Colonic mucosa (tissue), 4 donors: ENCODE measurements at regions not wholly inside any gene's neighbourhood (a gene's known extent, or its start where the extent isn't known, plus 50 kb on each side); places are given as distances from the start of the nearest gene placed in this dataset.

Source experiments
- DNase-seq: peaks from one replicate; pipeline ENCODE4 v3.0.0-alpha.2; 2020
- H3K27ac ChIP-seq: fragments of 200-600 bp; one replicate; pipeline ENCODE4 v1.8.0; 2021
- H3K27me3 ChIP-seq: fragments of 200-600 bp; one replicate; pipeline ENCODE4 v1.8.0; 2021
- H3K36me3 ChIP-seq: fragments of 200-600 bp; one replicate; pipeline ENCODE4 v1.8.0; 2021
- H3K4me1 ChIP-seq: fragments of 200-600 bp; one replicate; pipeline ENCODE4 v1.8.0; 2021; ENCODE audit warnings: mild to moderate bottlenecking
- H3K4me3 ChIP-seq: fragments of 200-600 bp; one replicate; pipeline ENCODE4 v1.8.0; 2021
- H3K9ac ChIP-seq, 2 donors: one replicate each; pipeline ENCODE4 v1.7.0; 2013; ENCODE audit warnings: control low read depth in 2 of 2, low read depth in 2 of 2, low read length in 2 of 2
- H3K9me3 ChIP-seq: fragments of 200-600 bp; one replicate; pipeline ENCODE4 v1.8.0; 2021
- intact Hi-C: fragments of 100-400 bp; cut with DNase I; formaldehyde crosslinking; loops from one replicate; pipeline ENCODE4 v1.14.1; 2022
- TF ChIP-seq, protein P1 (sequence below): fragments of 200-600 bp; IDR thresholded peaks from one replicate; pipeline ENCODE4 v1.8.0; 2022; ENCODE audit warnings: antibody characterized with exemption, mild to moderate bottlenecking
- donor health status: healthy.
- donor health status: DM: no; HTN: no; CAD: no.
- donor health status: DM: no; HTN: no; CAD: no.

DNA sequence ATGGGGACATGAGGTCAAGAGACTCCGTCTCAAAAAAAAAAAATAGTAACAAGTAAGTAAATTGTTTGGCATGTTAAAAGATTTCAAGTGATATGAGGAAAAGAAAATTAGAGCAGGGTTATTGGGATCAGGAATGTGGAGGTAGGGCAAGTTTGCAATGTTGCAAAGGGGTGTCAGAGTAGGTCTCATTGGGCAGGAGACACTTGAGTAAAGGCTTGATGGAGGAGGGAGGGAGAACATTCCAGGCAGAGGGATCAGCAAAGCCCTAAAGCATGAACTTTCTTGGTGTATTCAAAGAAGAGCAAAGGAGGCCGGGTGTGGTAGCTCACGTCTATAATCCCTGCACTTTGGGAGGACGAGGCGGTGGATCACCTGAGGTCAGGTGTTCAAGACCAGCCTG, 87.1 kb upstream of the HAND1 start:
- no peak for DNase-seq
- H3K36me3 ChIP-seq = no peaks in the 10 kb centered on the region
- intact Hi-C loops = no loop called here
- TF ChIP-seq, protein P1, sequence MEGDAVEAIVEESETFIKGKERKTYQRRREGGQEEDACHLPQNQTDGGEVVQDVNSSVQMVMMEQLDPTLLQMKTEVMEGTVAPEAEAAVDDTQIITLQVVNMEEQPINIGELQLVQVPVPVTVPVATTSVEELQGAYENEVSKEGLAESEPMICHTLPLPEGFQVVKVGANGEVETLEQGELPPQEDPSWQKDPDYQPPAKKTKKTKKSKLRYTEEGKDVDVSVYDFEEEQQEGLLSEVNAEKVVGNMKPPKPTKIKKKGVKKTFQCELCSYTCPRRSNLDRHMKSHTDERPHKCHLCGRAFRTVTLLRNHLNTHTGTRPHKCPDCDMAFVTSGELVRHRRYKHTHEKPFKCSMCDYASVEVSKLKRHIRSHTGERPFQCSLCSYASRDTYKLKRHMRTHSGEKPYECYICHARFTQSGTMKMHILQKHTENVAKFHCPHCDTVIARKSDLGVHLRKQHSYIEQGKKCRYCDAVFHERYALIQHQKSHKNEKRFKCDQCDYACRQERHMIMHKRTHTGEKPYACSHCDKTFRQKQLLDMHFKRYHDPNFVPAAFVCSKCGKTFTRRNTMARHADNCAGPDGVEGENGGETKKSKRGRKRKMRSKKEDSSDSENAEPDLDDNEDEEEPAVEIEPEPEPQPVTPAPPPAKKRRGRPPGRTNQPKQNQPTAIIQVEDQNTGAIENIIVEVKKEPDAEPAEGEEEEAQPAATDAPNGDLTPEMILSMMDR = no peak
- no peak overlapping the region for H3K4me3 ChIP-seq
- no peak overlapping the region for H3K27ac ChIP-seq
- H3K9ac ChIP-seq = no peak overlapping the region
- H3K9me3 ChIP-seq = no peaks in the 10 kb centered on the region
- H3K27me3 ChIP-seq = no peaks in the 10 kb centered on the region
- H3K4me1 ChIP-seq = no peaks in the 10 kb centered on the region

GRCh38 chr5:154562244-154562880, 84.3 kb upstream of the HAND1 start:
- TF ChIP-seq, protein P1 = no peak
- Histone ChIP-seq H3K27ac (no peak overlapping the region), H3K9ac (no peak overlapping the region), H3K27me3 (no peaks in the 10 kb centered on the region), H3K4me1 (no peaks in the 10 kb centered on the region), H3K4me3 (no peak overlapping the region), H3K9me3 (no peaks in the 10 kb centered on the region), H3K36me3 (no peaks in the 10 kb centered on the region)
- intact Hi-C loops = no loop called here
- DNase-seq = no peak

GRCh38 chr5:154559398-154560276, 81.6 kb upstream of the HAND1 start:
- no peaks in the 10 kb centered on the region for H3K4me1 ChIP-seq
- no peak overlapping the region for H3K27ac ChIP-seq
- H3K4me3 ChIP-seq = no peak overlapping the region
- H3K27me3 ChIP-seq = no peaks in the 10 kb centered on the region
- H3K9ac ChIP-seq = no peak overlapping the region
- TF ChIP-seq, protein P1 = no peak
- no peaks in the 10 kb centered on the region for H3K9me3 ChIP-seq
- no peaks in the 10 kb centered on the region for H3K36me3 ChIP-seq
- intact Hi-C loops = no loop called here
- DNase-seq = no peak

- no peak for DNase-seq
- no peaks in the 10 kb centered on the region for H3K9me3 ChIP-seq
- intact Hi-C loops = no loop called here
- H3K4me3 ChIP-seq = no peak overlapping the region
- H3K27me3 ChIP-seq = no peaks in the 10 kb centered on the region
- H3K36me3 ChIP-seq = no peaks in the 10 kb centered on the region
- no peaks in the 10 kb centered on the region for H3K4me1 ChIP-seq
- TF ChIP-seq, protein P1 = no peak
- H3K27ac ChIP-seq = no peak overlapping the region
- no peak overlapping the region for H3K9ac ChIP-seq
Measured at GRCh38 chr5:154557548-154557947, 79.5 kb upstream of the HAND1 start.

- H3K4me3 ChIP-seq = no peak overlapping the region
- no peaks in the 10 kb centered on the region for H3K4me1 ChIP-seq
- H3K9ac ChIP-seq = no peak overlapping the region
- intact Hi-C loops = no loop called here
- no peak for DNase-seq
- H3K27me3 ChIP-seq = no peaks in the 10 kb centered on the region
- no peak overlapping the region for H3K27ac ChIP-seq
- no peaks in the 10 kb centered on the region for H3K9me3 ChIP-seq
- H3K36me3 ChIP-seq = no peaks in the 10 kb centered on the region
- TF ChIP-seq, protein P1 = no peak
Measured at GRCh38 chr5:154547551-154547950, 69.5 kb upstream of the HAND1 start.
